GM21367 (cell line): ENCODE measurements at regions not wholly inside any gene's neighbourhood (a gene's known extent, or its start where the extent isn't known, plus 50 kb on each side); places are given as distances from the start of the nearest gene placed in this dataset.
"Not testable (repeated sequence)": the region's sequence is repeated elsewhere in the genome, so short reads cannot be mapped to it uniquely, and the experiment has no call there.

Experiments
- ATAC-seq: cut with Tn5 transposase; IDR thresholded peaks from one replicate; pipeline ENCODE4 v1.9.1; 2021; ENCODE audit not compliant: unreplicated experiment

DNA sequence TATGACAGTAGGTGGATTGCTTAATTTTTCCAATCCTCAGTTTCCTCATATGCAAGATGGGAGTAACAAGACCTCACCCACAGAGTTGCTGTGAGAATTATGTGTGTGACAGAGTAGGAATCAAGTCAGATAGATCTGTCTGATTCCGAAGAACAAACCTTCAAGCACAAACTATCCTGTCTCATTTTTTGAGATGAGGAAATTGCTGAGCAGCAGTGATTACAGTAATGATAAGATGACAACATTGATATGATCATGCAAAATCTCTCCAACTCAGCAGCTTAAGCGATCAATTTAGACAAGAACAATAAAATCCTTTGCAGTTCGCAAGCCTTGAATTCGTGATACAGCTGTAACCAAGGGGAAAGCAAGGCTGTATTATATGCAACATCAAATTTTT, 474.1 kb downstream of the OMA1 start:
- no peak for ATAC-seq

DNA sequence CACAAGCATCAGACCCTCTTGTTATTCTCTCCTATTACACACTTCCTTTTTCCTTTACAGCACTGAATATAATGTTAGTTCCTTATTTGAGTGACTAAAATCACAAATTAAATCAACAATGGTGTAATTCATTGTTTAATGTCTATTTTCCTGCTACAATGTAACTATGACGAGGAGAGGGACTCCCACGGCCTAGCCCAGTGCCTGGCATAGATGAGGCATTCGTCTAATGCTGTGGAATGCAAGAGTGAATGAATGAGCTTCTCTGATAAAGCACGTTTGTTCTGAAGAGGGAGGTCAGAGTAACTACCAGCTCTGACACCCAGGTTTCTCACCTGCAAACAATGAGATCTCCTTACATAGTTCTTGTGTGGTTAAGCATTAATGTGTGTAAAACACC, 479.4 kb downstream of the OMA1 start:
- ATAC-seq, result no peak

DNA sequence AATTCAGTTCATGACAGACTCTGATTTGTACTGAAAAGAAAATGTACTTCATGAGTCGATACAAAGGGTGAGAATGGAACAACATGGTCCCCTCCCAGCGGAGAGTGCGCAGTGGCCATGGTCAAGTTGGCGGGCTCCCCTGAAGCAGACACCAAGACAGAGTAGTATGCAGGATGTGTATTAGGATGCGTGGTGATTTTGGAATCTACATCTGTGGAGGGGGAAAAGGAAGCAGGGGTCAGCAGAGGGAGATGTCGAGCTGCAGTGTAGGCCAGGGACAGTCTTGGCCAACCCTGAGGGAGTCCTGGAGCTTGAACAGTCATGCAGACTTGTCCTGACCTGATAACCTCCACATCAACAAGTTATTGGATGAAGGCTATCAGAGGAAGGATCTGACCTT, 481.0 kb downstream of the OMA1 start:
- ATAC-seq, result no peak

DNA sequence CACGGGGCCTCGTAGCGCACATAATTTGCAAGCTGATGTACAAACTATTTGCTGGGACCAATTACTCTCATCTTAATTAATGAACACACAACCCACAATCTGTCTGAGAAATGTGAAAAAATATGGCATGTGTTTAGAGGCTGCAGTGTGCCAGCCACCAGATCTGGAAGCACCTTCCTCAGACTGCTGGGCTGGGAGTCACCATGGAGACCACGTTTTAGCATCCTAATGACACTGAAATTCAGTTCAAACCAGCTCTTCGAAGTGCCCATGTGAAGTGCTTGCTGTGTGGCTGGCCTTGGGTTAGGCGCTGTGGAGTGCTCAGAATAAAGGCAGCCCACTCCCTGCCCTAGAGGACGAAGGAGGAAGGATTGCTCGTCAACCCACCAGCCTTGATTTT, 482.4 kb downstream of the OMA1 start:
- ATAC-seq, result no peak

DNA sequence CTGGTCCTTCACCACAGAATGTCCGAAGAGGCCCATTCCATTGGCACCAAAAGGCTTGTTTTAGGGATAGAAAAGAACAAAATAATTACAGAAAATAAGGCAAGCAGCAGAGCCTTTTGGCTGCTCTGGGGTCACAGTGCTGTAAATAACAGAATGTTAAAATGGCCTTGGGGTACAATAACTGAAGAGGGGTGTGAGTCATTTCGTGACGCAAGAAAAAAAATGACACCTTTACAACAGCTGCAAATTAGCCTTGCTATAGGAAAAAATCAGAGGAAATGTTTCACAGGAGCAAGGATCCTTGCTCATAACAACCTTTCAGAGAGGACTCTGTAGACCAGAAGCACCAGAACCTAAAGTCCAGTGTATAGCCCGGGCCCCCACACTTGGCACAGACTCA, 483.4 kb downstream of the OMA1 start:
- no peak for ATAC-seq

DNA sequence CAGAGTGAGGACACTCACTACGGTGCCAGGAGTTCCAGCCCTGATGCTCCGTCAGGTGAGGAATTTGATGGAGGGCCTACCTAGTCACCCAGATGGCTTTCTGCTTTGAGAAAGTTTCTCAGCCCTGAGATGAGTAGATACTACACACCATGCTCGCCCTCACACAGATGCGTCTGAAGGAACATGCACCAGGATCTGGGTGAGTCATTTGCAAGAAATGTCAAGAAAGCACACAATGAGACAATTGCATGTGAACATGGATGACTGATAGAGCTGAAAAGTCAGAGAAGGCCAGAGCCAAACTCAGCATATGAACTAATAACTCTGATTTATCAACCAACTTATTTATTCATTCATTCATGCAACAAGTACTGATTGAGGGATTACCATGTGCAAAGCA, 483.9 kb downstream of the OMA1 start:
- no peak for ATAC-seq

DNA sequence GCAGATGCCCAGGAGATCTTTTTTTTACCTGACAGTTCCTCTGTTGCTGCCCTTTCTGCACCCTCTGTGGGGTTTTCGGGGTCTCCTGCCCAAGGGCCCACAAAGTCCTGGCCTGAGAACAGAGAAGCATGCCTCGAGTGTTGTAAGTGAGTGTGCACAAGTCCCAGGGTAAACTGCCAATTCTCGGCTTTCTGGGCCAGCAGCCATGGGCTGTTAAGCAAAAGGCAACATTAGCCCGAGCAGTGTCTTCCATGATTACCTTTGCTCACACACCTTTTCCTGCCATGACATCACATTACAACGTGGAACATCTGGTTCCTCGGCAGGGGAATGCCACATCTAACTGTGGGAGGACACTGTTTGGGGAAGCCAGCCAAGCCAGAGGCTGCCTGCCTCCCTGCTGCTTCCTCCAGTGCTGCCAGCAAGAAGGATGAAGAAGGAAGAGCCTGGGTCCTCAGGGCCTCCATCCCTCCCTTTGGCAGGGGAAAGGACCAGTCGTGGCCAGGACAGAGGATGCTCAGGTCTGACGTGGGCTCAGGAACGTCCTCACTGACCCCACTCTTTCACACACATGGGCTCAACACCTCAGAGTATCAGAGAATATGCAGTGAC, 485.9 kb downstream of the OMA1 start:
- no peak for ATAC-seq

DNA sequence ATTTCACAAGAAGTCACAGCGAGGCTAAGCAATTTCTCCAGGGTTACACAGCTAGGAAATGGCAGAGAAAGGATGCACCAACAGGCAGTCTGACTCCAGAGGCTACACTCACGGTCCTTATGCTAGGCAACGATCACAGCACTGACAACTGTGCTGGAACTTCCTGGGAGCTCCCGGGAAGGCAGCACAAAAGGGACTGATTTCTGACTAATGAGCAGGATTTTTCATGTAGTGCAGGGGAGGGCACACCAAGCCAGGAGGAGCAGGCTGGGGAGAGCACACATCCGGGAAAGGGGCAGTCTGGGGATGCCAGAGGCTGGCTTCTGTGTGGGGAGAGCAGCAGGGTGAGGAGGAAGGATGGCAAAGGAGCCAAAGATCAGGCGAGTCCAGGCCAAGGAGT, 486.7 kb downstream of the OMA1 start:
- ATAC-seq, result no peak

DNA sequence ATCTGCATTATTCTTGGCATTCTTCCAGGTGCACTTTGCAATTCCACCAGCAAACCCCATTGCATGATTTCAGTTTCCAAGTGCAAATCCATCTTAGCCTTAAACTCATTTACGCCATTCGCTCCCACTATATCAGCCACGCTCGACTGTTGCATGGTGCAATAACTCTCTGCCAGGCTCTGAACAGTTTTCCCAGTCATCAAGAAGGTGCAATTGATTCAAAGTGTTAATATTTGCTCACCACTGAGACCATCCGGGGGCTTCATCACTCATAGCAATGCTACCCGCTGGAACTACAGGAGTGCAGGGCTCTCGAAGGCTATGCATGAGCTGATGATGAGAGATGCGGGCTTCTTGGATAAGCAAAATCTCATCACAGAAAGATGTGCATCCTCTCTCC, 488.2 kb downstream of the OMA1 start:
- no peak for ATAC-seq

DNA sequence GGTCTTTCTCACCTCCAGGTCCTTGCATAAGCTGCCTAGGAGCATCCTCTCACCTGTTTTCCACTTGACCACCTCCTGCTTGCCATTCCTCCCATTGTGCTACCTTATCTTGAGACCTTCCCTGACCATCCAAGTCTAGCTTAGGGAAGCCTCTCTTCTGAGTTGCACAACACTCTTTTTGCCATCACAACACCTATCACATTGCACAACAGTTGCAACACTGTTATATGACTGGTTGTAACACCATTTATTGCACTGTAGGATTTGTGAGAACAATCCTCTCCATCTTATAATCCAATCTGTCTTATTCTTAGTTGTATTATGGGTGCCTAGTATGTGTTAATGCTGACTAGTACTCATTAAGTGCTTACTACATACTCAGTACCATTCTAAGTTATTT, 488.7 kb downstream of the OMA1 start:
- no peak for ATAC-seq

DNA sequence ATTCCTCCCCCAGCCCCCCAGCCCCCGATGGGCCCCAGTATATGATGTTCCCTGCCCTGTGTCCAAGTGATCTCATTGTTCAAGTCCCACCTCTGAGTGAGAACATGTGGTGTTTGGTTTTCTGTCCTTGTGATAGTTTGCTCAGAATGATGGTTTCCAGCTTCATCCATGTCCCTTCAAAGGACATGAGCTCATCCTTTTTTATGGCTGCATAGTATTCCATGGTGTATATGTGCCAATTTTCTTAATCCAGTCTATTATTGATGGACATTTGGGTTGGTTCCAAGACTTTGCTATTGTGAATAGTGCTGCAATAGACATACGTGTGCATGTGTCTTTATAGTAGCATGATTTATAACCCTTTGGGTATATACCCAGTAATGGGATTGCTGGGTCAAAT, 495.3 kb downstream of the OMA1 start:
- not testable (repeated sequence) for ATAC-seq

DNA sequence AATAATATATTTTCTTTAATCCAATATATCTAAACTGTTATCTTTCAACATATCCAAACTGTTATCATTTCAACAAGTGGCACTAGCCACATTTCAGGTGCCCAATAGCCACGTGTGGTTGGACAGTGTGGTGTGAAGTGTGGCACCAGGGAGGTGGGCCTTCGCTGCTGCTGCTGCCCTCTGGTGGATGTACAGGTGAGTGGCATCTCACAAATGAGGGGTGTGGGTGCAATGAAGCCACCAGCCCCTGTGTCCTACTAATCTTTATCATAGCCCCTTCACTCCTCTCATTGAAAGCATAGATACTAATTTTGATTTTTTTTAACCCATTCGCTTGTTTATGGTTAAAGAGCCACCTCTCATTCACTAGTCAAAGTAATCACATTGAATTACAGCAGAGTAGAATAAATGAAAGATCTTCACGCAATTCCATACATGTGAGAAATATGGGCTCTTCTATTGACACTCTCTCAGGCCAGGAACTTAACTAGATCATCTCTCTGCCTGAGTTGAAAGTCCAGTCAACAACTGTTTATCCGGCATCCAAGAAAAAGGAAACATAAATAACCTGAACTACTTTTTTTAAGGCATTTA, 499.2 kb downstream of the OMA1 start:
- ATAC-seq, result peak; percentile 70

DNA sequence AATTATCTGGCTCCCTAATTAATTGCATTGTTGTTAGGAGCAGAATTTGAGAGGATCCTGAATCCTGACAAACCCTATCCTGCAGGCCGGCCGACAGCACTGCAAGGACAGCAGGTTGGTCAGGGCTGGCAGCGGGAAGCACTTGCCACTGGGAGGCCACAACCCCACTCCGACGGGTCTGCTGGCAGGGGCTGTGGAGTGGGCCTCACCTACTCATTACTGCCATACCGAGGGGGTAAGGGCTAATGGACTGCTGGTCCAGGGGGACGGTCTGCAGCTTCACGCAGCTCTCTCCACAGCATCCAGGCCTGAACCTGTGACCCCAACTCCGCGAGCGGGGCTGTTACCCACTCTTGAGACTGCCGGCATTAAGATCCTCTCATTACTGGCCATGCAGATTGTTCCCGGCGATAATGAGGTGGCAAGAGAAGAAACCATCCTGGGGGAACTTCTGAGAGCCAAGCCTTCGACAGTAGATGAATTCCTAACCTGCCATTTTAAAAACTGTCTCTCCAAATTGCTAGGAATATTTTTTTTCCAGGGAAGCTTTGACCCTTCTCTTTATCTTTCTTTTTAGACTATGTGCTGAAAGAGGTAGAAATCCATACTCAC, 501.3 kb downstream of the OMA1 start:
- ATAC-seq, result no peak

DNA sequence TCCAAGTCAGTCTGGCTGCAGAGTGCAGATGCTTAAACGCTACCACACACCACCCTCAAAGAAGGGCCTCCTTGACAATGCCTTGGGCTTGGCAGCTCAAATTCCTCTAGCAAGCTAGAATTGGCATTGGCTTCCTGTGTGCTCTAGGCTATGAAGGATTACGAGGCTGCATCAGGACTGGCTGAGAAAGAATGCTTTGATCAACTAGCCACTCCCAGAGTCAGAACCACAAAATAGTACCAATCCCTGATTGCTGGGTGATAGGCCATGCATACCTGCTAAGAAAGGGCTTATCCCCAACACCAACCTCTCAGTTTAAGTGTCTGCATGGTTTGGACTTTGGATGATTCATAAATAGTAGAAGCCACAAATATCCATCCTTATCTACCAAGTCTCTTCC, 504.9 kb downstream of the OMA1 start:
- ATAC-seq, result no peak

DNA sequence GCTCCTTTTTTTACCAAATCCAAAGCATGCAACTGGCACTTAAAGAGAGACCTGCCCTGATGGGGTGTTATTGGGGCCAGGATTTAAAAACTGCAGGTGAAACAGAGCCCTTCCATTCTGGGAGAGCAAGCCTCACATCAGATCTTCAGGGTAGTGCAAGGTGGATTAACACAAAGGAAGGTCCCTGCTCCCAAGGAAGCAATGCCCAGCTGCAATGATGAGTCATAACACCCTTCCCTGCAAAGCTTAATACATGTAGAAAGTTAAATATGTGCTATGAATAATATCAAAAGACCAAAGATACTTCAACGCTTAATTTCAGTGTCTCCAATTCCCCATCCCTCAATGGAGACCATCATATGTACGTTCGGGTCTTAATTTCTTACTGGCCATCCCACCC, 508.0 kb downstream of the OMA1 start:
- no peak for ATAC-seq

DNA sequence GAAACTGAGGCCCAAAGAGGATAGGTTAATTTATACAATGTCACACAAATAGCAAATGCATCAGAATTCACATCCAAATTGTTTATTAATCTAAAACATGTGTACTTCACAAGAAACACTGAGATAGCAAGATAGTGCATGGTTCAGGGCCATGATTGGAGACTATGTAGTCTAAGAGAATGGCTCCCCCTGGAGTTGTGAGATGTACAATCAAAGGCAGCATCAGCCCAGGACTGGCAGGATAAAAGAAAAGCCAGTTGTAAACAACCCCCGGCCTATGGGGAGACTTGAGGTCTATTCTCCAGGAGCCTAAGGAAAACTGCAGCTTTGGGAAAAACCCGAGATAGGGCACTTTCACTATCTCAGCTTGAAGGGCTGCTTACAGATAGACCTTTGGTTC, 511.0 kb downstream of the OMA1 start:
- no peak for ATAC-seq

DNA sequence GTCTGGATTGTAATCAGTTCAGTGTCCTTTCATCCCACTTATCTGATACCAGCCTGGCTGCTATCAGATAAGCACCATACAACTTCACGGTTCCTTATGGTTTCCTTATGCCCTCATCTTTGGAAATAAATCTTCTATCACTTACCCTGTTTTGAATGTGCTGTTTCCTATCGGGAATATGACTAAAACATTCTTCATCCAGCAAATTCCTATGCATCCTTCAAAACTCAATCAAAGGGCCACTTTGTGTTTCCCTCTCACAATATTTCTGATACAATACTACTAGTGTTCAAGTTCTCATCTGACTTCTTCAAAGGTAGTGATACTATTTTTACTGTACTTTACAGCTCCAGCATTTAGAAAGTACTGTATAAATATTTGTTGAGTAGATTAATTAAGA, 513.2 kb downstream of the OMA1 start:
- ATAC-seq, result no peak

DNA sequence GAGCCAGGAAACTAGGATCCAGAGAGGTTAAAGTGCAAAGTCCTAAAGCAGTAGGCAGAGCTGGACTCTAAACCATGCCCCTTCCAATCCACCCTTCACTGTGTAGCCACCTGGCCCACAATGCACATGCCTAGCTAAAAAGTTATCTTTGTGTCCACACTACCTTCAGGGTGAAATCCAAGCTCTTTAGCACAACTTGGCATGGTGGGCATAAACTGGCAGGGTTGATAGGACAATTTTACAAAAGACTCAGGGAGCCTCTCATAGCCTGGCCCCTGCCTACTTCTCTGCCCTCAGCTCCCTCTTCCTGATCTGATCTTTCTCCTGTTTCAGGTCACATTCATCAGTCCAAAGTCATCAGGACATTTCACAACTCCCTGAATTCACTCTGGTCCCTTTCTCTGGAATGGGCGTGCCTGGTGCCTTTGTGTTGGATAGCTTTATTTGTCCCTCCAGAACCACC, 513.9 kb downstream of the OMA1 start:
- no peak for ATAC-seq

DNA sequence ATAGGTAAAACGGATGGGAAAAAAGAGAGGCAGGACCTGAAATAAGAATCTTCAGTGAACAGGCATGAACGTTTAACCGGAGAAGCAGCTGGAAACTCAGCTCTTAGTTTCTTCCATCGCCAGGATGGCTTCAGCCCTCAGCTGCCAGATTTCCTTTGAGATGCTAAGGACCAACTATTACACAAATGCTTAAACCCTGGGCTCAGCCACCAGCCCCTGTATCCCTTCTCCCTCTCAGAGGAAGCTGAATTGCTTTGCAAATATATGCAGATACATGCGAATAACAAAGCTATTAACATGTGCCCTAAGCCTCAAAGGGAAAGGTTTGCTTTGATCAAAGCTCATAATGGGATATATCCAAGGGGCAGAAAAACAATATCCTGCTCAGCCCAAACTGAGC, 515.1 kb downstream of the OMA1 start:
- no peak for ATAC-seq

DNA sequence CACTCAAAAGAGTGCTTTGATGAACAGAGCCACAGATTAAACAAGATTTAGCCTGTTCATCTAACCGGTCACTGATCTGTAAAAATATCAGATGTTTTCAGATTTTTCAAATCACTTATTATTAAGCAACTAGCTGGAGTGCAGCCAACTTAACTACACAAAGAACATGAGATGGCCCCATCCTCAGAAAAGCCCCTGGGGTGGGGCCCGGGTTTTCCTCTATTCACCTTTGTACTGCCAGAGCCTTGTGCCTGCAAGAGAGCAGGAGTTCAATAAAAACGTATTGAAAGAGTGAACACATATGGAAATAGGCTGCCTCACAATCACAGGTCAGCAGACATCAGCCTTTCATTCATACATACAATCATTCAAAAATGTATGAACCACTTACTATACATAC, 516.1 kb downstream of the OMA1 start:
- ATAC-seq, result no peak

DNA sequence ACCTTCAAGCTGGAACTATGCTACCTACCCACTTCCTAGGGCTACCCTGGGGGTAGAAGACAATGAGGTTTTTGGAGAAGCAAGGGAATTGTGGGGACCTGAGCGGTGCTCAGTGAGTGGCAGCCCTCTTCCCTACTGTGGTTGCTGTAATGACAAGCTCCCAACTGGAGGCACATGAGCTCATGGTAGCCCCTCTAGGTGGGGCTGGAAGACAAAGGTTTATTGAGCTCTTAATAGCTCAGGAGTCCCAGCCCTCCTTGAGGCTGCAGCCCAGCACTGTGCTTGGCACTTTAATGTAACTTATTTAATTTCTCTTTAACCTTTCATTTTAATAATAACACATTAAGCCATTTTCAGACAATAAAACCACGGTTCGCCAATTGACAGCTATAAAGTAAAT, 528.9 kb downstream of the OMA1 start:
- no peak for ATAC-seq

DNA sequence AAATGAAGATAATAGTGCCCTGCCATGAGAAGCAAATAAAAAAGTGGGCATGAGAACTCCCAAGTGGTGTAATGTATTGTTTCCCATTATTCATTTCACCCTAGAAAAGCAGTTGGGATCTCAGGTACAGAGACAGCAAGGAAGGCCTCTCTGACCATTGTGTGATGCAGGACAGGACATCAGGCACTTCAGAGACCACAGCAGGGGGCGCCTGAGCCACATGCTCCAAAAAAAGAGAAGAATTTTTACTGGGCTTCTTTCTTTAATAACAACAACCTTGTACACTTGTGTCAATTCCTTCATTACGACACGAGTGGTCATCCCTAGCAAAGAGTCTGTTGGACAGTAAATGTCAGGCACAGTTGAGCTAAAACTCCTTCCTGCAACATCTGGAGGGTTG, 533.3 kb downstream of the OMA1 start:
- ATAC-seq, result no peak

DNA sequence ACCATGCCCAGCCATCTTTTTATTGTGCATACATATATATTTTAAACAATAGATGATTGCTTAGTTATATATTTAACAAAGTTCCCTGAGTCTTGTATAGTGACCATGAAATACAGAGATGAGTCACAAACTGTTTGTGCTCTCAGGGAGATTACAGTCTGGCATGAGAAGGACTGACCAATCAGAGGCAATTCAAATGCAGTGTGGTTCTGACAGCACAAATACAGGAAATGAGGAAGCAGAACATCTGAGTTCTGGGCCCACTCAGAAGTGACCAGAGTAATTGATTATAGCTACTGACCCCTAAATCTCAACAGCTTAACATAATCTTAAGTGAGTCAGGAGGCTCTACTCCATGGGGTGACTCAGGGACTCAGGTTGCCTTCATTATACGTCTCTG, 534.5 kb downstream of the OMA1 start:
- ATAC-seq, result no peak
